HG03097 (cell line): ENCODE measurements at regions not wholly inside any gene's neighbourhood (a gene's known extent, or its start where the extent isn't known, plus 50 kb on each side); places are given as distances from the start of the nearest gene placed in this dataset.

Experiments
- ATAC-seq: cut with Tn5 transposase; IDR thresholded peaks from one replicate; pipeline ENCODE4 v1.9.1; 2021; ENCODE audit not compliant: unreplicated experiment, low FRiP score

DNA sequence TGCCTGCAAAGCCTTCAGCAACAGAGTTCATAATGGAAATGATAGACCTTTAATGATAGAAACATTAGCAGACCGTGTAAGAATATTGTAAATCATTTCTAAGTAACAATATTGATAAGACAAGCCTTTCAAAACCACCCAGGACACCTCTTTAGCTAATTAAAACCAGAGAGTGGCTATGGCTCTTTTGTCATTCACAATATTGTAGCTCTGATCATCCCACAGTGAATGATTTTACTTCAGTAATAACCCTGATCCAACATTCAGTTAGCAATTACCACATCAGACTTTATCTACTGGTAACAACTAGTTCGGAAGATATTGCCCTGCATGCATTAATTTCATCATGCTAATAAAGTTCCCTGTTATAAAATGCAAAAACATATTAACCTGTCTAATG is 432.6 kb downstream of the DTWD2 start:
- ATAC-seq: no peak

DNA sequence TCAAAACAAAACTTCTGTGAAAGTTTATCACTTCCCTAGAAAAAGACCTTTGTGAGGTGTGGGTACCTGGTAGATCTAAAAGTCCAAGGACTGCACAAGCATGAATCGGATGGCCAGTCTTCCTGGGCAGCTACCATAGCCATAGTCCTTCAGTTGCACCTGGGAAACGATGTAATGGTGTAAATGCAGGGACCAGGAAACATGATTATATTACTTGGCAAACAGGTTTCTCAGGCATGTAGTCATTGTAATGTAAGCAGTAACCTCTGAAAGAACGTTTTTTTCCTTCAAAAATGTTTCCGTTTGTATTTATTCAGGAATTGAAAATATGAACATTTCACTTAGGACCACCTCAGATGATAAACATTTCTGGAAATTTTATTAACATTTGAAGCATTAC is 433.4 kb downstream of the DTWD2 start:
- no peak for ATAC-seq

DNA sequence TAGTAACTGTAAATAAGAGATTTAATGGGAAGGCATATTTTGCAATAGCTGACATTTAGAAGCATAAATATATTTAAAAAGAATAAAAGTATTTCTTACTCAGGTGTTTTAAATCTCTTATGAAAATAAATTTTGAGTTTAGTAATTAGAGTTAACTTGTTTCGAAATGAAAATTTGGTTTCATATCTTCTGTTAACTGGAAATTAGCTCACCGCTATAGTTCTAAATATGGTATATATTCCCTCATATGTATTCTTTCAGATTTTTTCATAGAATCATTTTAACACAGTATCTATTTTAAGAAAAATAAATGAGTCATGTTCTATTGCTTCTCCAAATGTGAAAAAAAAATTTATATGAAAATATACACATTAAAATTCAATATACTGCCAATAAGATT is 434.1 kb downstream of the DTWD2 start:
- no peak for ATAC-seq

DNA sequence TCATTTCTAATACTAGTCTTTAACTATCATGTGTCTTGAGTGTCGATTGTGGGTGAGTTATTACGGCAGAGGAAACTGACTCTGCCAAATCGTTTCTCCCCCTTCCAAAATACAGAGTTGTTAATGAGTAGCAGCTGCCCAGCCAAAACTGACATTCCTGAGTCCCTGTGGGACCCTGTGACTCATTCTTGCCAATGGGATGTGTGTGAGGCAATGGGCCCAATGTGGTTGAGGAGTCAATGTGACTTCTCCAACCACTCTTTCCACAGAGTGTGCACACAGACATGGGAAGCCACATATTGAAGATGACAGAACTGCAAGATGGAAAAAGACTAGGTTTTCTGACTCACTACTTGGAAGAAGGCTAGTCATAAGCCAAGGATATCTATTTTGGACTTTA is 434.7 kb downstream of the DTWD2 start:
- no peak for ATAC-seq

DNA sequence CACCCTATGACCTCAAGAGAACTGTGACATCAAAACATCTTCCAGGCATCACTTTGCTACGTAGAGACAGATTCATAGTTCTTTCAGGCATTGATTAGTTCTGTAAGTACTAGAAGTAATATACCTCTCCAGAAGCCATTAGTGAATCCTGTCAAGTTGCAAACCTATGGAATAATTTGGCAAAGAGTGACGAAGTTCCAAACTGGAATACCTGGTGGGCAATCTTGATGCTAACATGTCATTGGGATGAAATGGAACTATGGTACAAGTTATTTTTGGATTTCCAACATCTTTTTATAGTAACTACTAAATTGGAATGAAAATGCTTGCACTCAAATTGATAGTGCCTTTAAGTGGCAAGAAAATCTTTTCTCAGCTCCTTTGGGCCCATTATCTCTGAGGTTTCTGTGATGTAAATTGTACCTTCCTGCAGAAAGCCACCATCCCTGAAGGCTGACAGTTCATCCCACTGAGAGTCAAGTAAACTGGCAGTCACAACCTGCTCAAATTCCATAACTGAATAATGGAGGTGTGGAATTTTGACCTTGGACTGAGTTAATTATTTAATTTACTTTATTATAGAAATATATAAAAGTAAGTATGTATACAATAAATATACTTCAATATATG is 435.5 kb downstream of the DTWD2 start:
- no peak for ATAC-seq

DNA sequence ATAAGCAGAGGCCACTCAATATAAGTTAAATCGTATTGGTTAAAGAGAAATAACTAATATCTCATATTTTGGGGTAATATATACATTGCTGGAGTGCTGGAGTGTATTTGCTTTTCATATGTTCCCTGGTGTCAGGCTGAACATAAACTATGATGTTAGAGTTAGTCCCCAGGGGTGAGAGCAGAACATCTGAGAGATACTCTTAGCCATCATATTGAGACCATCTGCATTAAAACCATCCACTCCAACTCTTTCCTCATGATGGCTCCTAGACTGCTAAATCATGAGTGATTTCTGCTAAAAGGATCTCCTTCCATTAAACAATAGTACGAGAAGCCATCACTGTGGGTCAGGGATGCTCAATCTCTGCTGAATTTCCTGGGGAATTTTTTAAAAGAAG is 436.2 kb downstream of the DTWD2 start:
- no peak for ATAC-seq

DNA sequence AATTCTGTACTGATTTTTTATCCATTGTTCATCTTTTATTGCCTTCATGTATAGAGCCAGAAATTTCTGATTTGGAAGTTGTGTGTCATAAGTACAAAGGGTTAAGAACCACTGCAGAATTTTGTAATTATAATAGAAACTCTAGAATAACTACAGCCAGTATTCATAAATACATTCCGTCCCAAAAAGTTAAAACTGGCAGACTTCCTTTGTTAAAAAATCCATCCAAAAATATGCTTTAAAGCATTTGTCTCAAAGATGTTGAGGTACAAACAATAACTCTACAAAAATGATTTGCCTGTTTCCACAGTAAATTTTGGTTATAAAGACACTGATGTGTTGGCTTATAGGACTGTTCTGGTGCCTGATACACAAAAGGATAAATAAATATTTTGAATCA is 436.6 kb downstream of the DTWD2 start:
- no peak for ATAC-seq

DNA sequence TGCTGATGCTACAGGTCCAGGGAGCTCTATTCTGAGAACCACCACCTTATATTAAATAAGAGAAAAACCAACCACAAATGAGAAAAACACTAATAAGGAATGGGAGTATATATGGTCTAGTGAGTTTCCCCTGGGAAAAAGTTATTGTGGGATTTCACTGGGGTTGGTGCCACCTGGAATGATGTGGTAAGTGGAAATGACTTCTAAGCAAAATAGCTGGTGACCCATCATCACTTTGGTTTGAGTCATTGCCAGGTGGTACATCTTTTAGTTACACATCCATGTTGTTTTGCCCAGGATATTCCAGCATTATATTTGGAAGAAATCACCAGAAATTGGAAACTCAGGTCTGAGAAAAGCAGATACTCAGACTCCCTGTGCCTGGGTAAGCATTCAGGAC is 437.3 kb downstream of the DTWD2 start:
- ATAC-seq: no peak

DNA sequence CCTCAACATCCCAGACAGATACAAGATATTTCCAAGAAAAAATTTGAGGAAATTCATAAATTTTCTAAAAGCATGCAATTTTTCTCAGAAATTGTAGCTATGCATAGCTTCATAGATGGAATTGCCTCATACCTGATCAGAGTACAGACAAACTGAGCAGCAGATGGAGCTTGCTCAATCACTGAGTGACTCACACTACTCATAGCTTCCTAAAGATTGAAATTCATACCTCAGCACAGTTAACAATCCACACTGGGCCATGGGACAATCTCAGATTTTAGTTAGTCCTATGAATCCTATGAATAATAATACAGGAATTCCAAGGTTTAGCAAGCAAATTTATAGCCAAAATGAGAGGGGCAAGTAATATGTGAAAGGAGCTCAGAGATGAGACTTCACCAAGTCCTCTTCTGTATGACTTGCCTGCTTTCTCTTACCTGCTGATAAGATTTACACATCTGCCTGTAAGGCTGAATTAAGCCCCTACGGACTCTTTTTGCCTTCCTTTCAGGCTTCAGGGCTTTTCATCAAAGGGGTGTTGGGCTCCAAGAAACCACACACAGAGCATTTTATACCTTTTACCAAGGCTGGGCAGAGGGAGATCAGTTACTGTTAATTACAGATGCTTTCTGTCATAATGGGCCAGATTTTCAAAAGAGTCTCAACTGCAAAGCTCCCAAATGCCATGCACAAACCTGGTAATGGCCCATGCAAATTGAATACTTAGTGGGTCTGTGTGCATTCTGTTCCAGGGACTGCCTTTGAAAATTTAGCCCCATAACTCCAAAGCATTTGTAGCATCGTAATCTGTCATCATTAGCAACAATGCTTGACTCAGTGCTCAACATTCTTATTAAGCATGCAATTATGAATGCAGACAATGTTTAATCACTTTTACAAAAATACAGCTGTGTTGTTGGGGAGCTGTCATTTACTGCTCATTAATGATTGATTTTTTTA is 439.3 kb downstream of the DTWD2 start:
- ATAC-seq: no peak

DNA sequence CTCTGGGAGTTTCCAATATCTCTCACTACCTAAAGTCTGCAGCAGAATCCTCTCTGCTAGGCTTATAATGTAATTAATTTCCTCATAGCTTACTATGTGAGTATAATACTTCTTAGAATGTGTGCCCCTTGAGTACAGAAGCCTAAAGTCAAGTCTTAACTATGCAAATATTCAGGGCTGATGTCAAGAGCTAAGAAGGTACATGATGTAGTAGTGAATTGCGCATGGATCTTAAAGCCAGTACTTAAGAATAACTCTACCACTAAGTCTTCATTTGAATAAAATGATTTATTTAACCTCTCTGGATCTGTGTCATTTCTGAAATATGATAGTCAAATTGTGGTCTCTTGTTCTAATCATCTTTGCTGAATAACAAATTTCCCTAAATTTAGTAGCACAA is 442.9 kb downstream of the DTWD2 start:
- ATAC-seq: no peak

DNA sequence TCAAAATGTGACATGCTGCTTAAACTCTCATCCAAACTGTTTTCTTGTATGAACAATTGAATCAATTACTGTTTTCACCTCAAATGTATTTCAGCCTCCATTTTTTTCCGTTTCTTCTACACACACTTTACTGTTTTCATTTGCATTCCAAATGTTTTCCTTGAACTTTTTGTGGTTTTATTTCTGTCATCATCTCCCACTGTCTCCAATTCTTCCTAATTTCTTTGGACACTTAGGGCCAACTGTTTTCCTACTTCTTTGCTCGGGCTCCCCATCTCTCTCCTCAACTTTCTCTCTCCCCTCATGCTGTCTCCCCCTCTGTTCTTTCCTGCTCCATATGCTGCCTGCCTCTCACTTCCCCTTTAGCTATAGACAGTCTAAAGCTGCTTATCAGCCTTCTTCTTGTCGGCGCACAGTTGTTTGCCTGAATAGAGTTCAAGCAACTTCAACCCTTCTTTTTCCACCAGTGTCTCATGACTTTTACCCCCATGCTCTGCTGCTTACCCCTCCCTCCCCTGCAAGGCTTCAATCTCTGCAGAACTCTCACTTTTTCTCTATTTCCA is 443.4 kb downstream of the DTWD2 start:
- ATAC-seq: no peak

DNA sequence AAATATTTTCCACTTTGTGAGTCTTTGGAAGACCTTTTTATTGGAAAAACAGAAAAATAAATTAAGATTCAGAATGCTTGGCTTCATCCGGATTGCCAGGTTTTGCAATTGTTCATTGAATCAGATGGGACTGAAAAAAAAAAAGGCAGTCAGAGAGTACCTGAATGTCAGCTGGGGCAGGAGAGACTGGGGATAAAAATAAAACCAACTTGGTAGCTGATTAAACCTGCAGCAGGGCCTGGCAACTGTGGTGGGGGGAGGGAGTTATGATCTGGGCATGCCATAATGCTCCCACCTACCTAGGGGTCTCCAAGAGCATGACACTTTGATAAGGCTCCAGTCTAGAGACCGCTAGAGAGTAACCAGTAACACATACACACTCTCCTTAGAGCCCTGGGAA is 454.4 kb downstream of the DTWD2 start:
- ATAC-seq: no peak

DNA sequence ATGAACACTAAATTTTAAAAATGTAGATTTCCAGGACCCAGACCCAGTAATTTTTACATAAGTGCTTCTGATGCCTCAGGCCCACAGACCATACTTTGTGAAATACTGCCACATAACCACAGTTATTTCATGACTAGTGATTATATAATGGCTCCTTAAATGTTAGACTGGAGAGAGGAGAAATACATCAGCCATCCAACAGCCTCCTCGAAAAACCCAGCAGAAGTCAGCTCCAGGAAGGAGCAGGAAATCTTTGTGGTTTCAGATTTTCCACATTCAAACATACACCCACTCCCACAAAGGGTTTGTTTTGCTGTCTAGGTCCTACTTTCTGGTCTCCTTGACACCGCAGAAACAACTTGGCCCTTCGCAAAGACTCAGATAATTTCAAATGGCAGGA is 455.2 kb downstream of the DTWD2 start:
- no peak for ATAC-seq

DNA sequence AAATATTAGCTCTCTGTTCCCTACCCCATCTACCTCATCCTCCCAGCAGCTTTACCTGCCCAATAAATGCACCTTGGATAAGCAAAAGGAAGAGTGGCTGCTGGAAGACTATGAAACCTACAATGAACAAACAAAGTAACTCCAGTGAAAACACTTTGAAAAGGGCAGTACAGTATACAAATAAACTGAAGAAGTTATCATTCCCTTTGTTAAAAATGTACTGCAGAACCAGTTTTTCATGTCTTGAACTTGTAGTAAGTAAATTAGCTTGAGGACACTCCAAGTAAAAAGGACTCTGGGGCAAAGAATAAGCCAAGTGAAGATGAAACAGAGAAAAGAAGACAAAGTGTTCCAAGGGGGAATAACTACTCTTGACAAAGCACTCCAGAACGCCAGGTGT is 457.1 kb downstream of the DTWD2 start:
- ATAC-seq: no peak

DNA sequence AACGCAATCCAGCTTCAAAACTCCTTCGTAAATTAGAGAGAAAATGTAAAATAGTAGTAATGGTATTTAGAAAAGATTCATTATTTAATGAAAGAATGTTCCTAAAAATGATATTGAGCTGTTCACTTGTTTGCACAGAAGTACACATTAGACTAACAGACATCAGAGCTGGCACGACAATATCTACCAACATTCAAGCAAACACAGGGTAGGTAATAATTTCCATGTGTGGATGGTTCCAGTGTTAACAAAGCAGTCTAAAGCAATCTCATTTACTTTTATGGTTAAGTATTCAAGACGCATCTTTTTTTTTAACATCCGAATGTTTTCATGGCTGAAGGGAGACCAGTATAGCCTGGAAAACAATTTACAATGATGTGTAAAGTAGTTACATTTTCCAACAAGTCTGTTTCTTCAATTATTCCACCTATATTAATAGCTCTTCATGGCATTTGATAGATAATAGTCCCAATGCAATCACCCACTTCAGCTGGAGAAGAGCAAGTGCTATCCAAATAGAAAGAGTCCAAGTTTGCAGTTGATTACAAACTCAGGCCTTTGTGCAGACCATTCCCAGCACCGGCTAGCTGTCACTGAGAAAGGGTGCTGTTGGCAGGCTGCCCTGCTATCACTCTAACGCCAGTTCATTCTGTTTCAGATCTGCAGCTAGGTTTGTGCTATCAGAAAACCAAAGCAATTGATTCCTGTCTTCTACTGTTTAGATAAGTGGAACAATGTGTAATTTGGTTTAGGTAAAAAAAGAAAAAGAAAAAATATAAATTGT is 458.8 kb downstream of the DTWD2 start:
- ATAC-seq: no peak

DNA sequence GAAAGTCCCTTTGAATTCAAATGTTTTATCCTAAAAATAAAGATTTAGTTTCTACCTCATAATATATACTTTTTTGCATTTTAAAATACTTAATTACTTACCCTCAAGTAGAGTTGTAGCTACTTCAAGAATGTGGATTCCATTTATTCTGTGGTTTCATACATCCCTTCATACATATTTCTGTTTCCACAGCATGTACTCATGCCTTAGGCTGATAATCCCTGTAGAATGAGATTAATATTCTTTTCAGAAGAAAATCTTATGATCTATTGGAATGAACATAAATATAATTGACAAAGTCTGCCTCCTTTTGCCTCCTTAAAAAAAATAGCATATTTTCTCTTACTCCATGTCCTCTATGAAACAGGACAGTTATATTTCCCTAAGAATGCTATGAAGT is 465.7 kb downstream of the DTWD2 start:
- ATAC-seq: no peak

DNA sequence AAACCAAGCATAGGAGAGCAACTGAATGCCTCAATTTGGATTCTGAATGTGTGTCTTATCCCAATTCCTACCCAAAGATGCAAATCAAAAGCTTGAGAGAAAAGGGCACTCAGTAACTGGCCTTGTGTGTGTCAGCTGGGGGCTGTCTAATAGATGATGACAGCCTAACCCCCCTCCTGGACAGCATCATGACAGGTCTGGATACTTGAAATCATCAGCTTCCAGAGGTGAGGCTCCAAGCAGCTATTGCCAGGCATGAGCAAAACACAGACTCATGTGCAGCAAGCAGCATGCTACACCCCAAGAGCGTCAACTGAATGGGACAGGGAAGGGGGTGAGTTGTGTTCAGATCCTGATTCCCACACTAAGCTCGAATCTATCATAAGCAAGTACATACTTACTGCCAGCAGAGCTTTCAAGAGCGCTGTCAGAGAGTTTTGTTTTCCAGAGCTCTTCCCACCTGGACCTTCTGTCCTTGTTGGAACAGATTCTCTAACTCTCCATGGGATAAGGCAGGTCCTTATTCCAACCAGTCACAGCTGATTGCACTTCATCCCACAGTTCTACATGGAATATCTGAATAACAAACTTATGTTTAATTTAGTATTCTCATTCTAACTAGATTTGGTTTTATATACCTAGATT is 467.5 kb downstream of the DTWD2 start:
- no peak for ATAC-seq

DNA sequence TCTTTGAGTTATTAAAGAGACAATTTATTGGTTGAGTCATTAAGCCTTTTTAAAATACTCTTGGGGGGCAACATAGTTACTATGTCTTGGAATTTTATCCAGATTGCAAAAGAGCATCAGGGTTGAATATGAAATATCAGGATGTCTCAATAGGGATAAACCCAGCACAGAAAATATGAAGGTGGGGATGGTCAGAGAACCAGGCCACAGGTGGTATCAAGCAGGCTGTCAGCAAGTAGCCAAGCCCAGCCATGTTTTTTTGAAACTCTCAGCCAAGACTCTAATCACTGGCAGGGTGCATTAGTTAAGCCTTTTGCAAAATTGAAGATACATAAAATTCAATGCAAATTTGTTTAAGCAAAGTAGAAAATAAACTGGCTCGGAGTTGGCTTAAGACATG is 468.9 kb downstream of the DTWD2 start:
- ATAC-seq: no peak

DNA sequence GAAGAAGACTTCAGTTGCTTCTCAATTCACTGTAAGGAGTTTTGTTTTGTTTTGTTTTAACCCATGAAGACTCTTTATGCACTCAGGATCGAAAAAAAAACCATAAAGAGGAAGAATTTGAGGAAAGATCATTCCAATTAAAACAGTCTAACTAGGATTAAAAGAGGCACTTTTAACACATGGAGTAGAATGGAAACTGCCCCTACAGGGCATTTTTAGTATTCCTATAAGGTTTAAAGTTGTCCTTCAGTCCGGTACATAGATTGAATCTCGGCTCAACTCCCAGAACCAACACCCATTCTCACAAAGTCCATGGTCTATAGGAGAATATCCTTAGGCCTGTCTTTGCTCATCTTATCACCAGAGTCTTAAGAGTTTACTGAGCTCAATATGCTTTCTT is 469.6 kb downstream of the DTWD2 start:
- ATAC-seq: no peak

DNA sequence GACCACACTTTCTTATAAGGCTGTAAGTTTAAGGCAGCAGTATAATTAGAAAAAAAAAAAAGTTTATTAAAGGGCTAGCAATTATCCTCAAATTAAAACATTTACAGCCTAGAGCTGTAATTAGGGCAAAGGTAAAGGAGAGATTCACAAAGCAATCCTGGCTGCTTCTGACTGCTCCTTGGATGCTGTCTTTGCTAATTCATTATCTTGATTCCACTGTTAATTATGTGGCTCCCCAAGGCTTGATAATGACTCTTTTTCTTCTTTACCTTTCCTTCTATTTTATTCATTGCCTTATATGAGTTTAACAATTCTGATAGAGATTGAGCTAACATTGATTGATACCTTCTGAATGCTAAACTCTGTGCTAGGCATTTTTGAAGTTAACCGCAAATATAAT is 476.5 kb downstream of the DTWD2 start:
- no peak for ATAC-seq
